Muscle of leg (tissue), 3 donors: ENCODE measurements at regions not wholly inside any gene's neighbourhood (a gene's known extent, or its start where the extent isn't known, plus 50 kb on each side); places are given as distances from the start of the nearest gene placed in this dataset.
A peak's percentile ranks its signal among the peaks of the same experiment; 100 is the strongest.
"Not testable (repeated sequence)": the region's sequence is repeated elsewhere in the genome, so short reads cannot be mapped to it uniquely, and the experiment has no call there.

ENCODE experiments used
- DNase-seq: peaks from one replicate; pipeline ENCODE4 v3.0.0; 2013
- H3K27ac ChIP-seq: one replicate; pipeline ENCODE4 v1.5.1; 2013; ENCODE audit warnings: mild to moderate bottlenecking, low read length, control low read depth
- H3K27me3 ChIP-seq: one replicate; pipeline ENCODE4 v1.6.1; 2013; ENCODE audit warnings: low read length; ENCODE audit not compliant: control insufficient read depth, insufficient read depth
- H3K36me3 ChIP-seq: one replicate; pipeline ENCODE4 v1.6.1; 2013; ENCODE audit warnings: low read length; ENCODE audit not compliant: control insufficient read depth, insufficient read depth
- H3K4me1 ChIP-seq: one replicate; pipeline ENCODE4 v1.6.1; 2013; ENCODE audit warnings: low read length; ENCODE audit not compliant: control insufficient read depth, insufficient read depth
- H3K4me3 ChIP-seq: one replicate; pipeline ENCODE4 v1.5.1; 2013; ENCODE audit warnings: low read length, control low read depth
- H3K9me3 ChIP-seq: replicated peaks from 2 replicates; pipeline ENCODE4 v1.6.1; 2013; ENCODE audit warnings: low read depth, low read length; ENCODE audit not compliant: control insufficient read depth
- WGBS: methylation state at CpG from one replicate; pipeline ENCODE4 v1.1.5; 2013; ENCODE audit warnings: missing lambda C conversion rate; ENCODE audit not compliant: insufficient coverage; 5-methylcytosine and 5-hydroxymethylcytosine counted together

DNA sequence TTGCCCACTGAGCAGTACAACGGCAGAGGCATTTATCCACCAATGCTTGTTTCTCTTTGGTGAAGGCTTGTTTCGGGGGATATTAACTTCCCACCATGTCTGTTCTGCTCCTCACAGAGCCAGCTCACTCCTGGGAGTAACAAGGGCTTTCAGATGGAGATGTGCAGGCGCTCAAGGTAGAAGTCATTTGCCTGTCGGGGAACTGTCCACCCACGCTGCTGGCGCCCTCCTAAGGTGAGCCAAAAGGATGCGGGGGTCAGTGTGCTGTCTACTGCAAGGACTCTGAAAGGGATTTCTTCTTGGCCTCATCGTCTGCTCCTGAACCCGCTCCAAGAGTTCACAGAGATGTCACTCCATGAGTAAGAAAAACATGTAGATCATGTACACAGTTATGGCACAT lies 57.0 kb upstream of the CYRIA start:
- 50% methylated on average over 2 of the region's 9 CpGs for WGBS
- no peak overlapping the region for H3K27ac ChIP-seq
- peaks cover 12% of the 10 kb centered on the region for H3K4me1 ChIP-seq
- DNase-seq, result no peak
- no peaks in the 10 kb centered on the region for H3K9me3 ChIP-seq
- H3K36me3 ChIP-seq, result no peaks in the 10 kb centered on the region
- no peaks in the 10 kb centered on the region for H3K27me3 ChIP-seq
- H3K4me3 ChIP-seq, result no peak overlapping the region

- H3K9me3 ChIP-seq, result no peaks in the 10 kb centered on the region
- no peaks in the 10 kb centered on the region for H3K27me3 ChIP-seq
- H3K4me3 ChIP-seq, result no peak overlapping the region
- peaks cover 12% of the 10 kb centered on the region for H3K4me1 ChIP-seq
- no peak for DNase-seq
- WGBS, result no CpG with 5 or more reads among the region's 1 CpG
- no peaks in the 10 kb centered on the region for H3K36me3 ChIP-seq
- no peak overlapping the region for H3K27ac ChIP-seq
Measured at GRCh38 chr2:16722126-16722525, 56.5 kb upstream of the CYRIA start.

DNA sequence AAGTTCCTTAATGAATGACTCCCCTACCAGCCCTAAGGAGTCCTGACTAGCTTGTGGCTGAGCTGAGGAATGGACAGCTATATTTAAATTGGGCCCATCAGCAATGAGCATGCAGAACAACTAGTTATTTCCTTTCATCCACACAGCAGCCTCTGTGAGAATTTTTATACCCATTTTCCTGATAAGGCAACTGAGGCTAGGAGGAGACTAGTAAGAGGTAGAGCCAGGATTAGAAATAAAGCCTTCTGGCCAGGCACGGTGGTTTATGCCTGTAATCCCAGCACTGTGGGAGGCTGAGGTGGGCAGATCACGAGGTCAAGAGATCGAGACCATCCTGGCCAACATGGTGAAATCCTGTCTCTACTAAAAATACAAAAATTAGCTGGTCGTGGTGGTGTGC lies 55.9 kb upstream of the CYRIA start:
- not testable (repeated sequence) for H3K36me3 ChIP-seq, H3K27me3 ChIP-seq, DNase-seq, H3K9me3 ChIP-seq, H3K27ac ChIP-seq, H3K4me3 ChIP-seq
- H3K4me1 ChIP-seq, result peaks cover 16% of the 10 kb centered on the region
- 100% methylated on average over 1 of the region's 4 CpGs for WGBS

DNA sequence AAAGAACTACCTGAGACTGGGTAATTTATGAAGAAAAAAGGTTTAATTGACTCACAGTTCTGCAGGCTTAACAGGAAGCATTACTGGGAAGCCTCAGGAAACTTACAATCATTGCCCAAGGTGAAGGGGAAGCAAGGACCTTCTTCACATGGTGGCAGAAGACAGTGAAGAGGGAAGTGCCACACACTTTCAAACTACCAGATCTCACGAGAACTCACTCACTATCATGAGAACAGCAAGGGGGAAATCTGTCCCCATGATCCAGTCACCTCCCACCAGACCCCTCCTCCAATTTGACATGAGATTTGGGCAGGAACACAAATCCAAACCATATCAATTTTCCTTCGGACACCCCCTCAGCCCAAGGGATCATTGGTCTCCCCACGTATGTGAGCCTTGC lies 55.1 kb upstream of the CYRIA start:
- not testable (repeated sequence) for H3K36me3 ChIP-seq, H3K4me3 ChIP-seq, H3K27me3 ChIP-seq, DNase-seq, H3K9me3 ChIP-seq, H3K27ac ChIP-seq
- peaks cover 24% of the 10 kb centered on the region for H3K4me1 ChIP-seq
- WGBS, result 50% methylated on average over 1 of the region's 3 CpGs

DNA sequence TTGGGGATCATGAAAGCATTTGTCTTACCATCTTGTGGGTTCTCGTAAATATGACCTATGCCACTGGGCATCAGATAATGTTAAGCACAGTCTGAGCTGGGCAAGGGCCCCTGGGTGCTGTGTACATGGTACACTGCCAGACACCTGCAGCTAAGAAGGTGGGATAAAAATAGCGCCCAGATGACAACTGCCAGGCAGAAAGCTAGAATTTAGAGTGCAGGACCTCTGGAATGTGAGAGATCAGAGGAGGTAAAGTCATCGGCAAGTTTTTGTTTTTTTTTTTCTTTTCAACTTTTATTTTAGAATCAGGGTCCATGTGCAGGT lies 53.8 kb upstream of the CYRIA start:
- Histone ChIP-seq H3K27me3 (no peaks in the 10 kb centered on the region), H3K4me1 (peaks cover 25% of the 10 kb centered on the region), H3K36me3 (no peaks in the 10 kb centered on the region), H3K9me3 (no peaks in the 10 kb centered on the region), H3K27ac (no peak overlapping the region), H3K4me3 (no peak overlapping the region)
- WGBS, result 89% methylated on average over 2 of the region's 3 CpGs
- DNase-seq, result no peak

GRCh38 chr2:16718576-16719484 lies 53.2 kb upstream of the CYRIA start:
- no peaks in the 10 kb centered on the region for H3K9me3 ChIP-seq
- DNase-seq, result peak; percentile 50
- H3K27ac ChIP-seq, result no peak overlapping the region
- H3K27me3 ChIP-seq, result no peaks in the 10 kb centered on the region
- H3K4me3 ChIP-seq, result no peak overlapping the region
- peaks cover 25% of the 10 kb centered on the region for H3K4me1 ChIP-seq
- WGBS, result 75% methylated on average over 2 of the region's 10 CpGs
- no peaks in the 10 kb centered on the region for H3K36me3 ChIP-seq

GRCh38 chr2:16717477-16717876 lies 51.8 kb upstream of the CYRIA start:
- no peaks in the 10 kb centered on the region for H3K9me3 ChIP-seq
- H3K4me1 ChIP-seq, result peaks cover 25% of the 10 kb centered on the region
- no peaks in the 10 kb centered on the region for H3K27me3 ChIP-seq
- DNase-seq, result no peak
- no peaks in the 10 kb centered on the region for H3K36me3 ChIP-seq
- WGBS, result 78% methylated on average over 3 of the region's 3 CpGs
- H3K4me3 ChIP-seq, result no peak overlapping the region
- no peak overlapping the region for H3K27ac ChIP-seq

GRCh38 chr2:16716944-16717343 lies 51.3 kb upstream of the CYRIA start:
- Histone ChIP-seq H3K9me3 (no peaks in the 10 kb centered on the region), H3K4me3 (no peak overlapping the region), H3K27me3 (no peaks in the 10 kb centered on the region), H3K27ac (no peak overlapping the region), H3K4me1 (peaks cover 25% of the 10 kb centered on the region), H3K36me3 (no peaks in the 10 kb centered on the region)
- DNase-seq, result no peak
- 89% methylated on average over 3 of the region's 4 CpGs for WGBS

GRCh38 chr2:16716024-16716423 lies 50.4 kb upstream of the CYRIA start:
- WGBS, result 59% methylated on average over 4 of the region's 5 CpGs
- DNase-seq, result no peak

More at GRCh38 chr2:16716024-16716423, 50.4 kb upstream of the CYRIA start:
- Histone ChIP-seq H3K27me3 (no peaks in the 10 kb centered on the region), H3K4me3 (no peak overlapping the region), H3K27ac (no peak overlapping the region), H3K4me1 (peaks cover 25% of the 10 kb centered on the region), H3K9me3 (no peaks in the 10 kb centered on the region), H3K36me3 (no peaks in the 10 kb centered on the region)
